Esophagus muscularis mucosa (tissue), 4 donors: ENCODE measurements at regions not wholly inside any gene's neighbourhood (a gene's known extent, or its start where the extent isn't known, plus 50 kb on each side); places are given as distances from the start of the nearest gene placed in this dataset.
"Not testable (repeated sequence)": the region's sequence is repeated elsewhere in the genome, so short reads cannot be mapped to it uniquely, and the experiment has no call there.

Experiments
- DNase-seq: peaks from one replicate; pipeline ENCODE4 v3.0.0-alpha.2; 2017; ENCODE audit errors: extremely low spot score
- H3K27ac ChIP-seq, 4 donors: fragments of 200-600 bp; sonication (generic); replicated peaks in 1 of 4; 1 replicate in 3 of 4; 2 replicates in 1 of 4; pipeline ENCODE4 v1.5.1; 2016 to 2019; ENCODE audit warnings: mild to moderate bottlenecking in 1 of 4
- H3K27me3 ChIP-seq, 4 donors: fragments of 200-600 bp; sonication (generic); one replicate each; pipeline versions ENCODE4 v1.5.1 to v1.6.0; 2016 to 2019
- H3K36me3 ChIP-seq, 4 donors: fragments of 200-600 bp; sonication (generic); one replicate each; pipeline ENCODE4 v1.5.1; 2016 to 2019
- H3K4me1 ChIP-seq, 4 donors: fragments of 200-600 bp; sonication (generic); one replicate each; pipeline ENCODE4 v1.5.1; 2016 to 2019
- H3K4me3 ChIP-seq, 4 donors: fragments of 200-600 bp; sonication (generic); 1 replicate in 2 of 4; 2 replicates in 2 of 4; pipeline ENCODE4 v1.5.1; 2016 to 2019; ENCODE audit warnings: mild to moderate bottlenecking in 4 of 4, moderate library complexity in 1 of 4
- H3K9me3 ChIP-seq, 4 donors: fragments of 200-600 bp; sonication (generic); 1 replicate in 3 of 4; 2 replicates in 1 of 4; pipeline ENCODE4 v1.5.1; 2016 to 2019
- EP300 ChIP-seq: sonication (generic); formaldehyde crosslinking; IDR thresholded peaks from one replicate; pipeline ENCODE4 v1.6.1; 2017; ENCODE audit warnings: antibody characterized with exemption
- POLR2A ChIP-seq: fragments of 450-650 bp; IDR thresholded peaks from one replicate; pipeline ENCODE4 v1.6.1; 2017; ENCODE audit warnings: antibody characterized with exemption, moderate library complexity, mild to moderate bottlenecking, low read depth
- POLR2AphosphoS5 ChIP-seq, 2 donors: sonication (generic); formaldehyde crosslinking; IDR thresholded peaks; one replicate each; pipeline ENCODE4 v1.6.1; 2017; ENCODE audit warnings: antibody characterized with exemption in 2 of 2
- WGBS: methylation state at CpG from one replicate; pipeline ENCODE4 v1.1.5; 2018; 5-methylcytosine and 5-hydroxymethylcytosine counted together
- intact Hi-C: fragments of 100-400 bp; cut with DNase I; formaldehyde crosslinking; loops from one replicate; pipeline ENCODE4 v1.15.1; 2023
- TF ChIP-seq, protein P1 (sequence below), 3 experiments: fragments of 200-600 bp in 2 of 3; fragments of 450-650 bp in 1 of 3; sonication (generic) in 2 of 3; IDR thresholded peaks; one replicate each; pipeline ENCODE4 v1.5.1; 2017 to 2019; ENCODE audit warnings: antibody characterized with exemption in 3 of 3, mild to moderate bottlenecking in 2 of 3, moderate library complexity in 1 of 3

DNA sequence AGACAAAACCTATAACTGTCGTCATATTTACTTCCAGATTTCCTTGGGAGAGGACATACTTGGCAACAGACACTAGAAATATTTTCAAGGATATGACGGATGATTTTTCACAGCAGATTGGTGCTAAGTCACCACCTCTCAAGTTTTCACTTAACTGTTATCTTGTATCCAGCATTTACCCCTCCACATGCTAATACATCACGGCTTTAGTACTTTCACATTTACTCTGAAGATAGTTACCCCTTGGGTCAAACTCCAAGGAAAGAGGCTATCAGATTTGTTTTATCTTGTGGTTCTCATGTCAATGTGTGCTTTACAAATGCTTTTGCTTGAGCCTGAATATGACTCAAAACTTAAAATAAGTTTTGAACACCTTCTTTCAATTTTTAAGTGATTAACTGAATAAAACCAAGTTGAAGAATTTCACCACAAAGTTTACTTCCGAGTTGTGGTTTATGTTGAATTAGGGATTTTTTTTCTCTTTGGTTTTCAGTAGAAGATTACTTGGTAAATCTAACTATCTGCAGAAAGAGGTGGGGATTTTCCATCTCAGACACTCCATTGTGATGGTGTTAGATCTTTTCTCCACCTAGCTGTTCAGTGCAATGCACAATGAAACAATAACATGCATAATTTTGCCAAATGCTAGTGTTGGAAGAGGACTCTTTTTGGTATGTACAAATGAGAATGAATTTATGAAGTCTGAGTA lies 75.4 kb upstream of the FAT1 start:
- Histone ChIP-seq H3K4me3 (no peak overlapping the region), H3K27ac (no peak overlapping the region), H3K9me3 (no peaks in the 10 kb centered on the region), H3K4me1 (no peaks in the 10 kb centered on the region), H3K27me3 (no peaks in the 10 kb centered on the region), H3K36me3 (no peaks in the 10 kb centered on the region)
- 80% methylated on average over 4 of the region's 4 CpGs for WGBS
- TF ChIP-seq, protein P1, sequence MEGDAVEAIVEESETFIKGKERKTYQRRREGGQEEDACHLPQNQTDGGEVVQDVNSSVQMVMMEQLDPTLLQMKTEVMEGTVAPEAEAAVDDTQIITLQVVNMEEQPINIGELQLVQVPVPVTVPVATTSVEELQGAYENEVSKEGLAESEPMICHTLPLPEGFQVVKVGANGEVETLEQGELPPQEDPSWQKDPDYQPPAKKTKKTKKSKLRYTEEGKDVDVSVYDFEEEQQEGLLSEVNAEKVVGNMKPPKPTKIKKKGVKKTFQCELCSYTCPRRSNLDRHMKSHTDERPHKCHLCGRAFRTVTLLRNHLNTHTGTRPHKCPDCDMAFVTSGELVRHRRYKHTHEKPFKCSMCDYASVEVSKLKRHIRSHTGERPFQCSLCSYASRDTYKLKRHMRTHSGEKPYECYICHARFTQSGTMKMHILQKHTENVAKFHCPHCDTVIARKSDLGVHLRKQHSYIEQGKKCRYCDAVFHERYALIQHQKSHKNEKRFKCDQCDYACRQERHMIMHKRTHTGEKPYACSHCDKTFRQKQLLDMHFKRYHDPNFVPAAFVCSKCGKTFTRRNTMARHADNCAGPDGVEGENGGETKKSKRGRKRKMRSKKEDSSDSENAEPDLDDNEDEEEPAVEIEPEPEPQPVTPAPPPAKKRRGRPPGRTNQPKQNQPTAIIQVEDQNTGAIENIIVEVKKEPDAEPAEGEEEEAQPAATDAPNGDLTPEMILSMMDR (IDR thresholded peaks at IDR 0.05): no peak
- TF ChIP-seq EP300 (no peak), POLR2A (no peak), POLR2AphosphoS5 (IDR thresholded peaks at IDR 0.05) (no peak)
- intact Hi-C loops: no loop called here
- DNase-seq: no peak

DNA sequence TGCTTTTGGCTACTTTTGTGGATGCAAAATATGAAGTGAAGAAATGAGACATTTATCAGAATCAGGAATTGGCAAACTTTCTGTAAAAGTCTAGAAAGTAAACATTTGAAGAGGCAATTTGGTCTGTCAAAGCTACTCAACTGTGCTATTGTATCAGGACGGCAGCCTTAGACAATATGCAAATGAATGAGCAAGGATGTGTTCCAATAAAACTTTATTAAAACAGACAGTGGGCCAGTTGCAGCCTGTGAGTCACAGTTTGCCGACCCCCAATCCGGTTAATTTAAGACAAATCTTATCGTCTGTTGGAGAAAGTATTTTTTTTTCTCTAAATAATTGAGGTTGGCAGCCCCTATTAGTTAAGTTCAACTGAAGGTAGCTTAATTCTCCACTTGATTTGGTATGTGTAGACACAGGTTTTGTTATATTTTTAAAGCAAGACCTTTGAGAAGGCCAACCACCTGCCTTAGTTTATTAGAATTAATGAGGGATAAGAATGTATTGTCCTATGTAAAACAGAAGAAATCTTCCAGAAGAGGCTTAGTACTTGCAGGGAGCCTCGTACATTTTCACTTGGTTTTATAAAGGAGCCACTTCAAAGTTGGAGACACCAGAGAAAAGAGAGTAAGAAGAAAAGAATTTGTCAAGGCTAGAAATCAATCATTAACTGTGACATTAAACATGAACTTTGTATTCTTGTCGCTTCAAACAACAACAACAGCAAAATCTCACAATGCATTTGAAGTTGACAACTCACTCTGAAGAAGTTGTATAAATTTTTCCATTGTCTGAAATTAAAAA lies 81.6 kb upstream of the FAT1 start:
- no peak for TF ChIP-seq POLR2AphosphoS5 (IDR thresholded peaks at IDR 0.05)
- no peak for TF ChIP-seq POLR2A
- TF ChIP-seq, protein P1 (IDR thresholded peaks at IDR 0.05): no peak
- no peak for TF ChIP-seq EP300
- Histone ChIP-seq H3K4me1 (no peaks in the 10 kb centered on the region), H3K9me3 (no peaks in the 10 kb centered on the region), H3K36me3 (no peaks in the 10 kb centered on the region), H3K27me3 (no peaks in the 10 kb centered on the region), H3K27ac (no peak overlapping the region), H3K4me3 (no peak overlapping the region)
- no peak for DNase-seq
- 91% methylated on average over 6 of the region's 6 CpGs for WGBS
- intact Hi-C loops: no loop called here

DNA sequence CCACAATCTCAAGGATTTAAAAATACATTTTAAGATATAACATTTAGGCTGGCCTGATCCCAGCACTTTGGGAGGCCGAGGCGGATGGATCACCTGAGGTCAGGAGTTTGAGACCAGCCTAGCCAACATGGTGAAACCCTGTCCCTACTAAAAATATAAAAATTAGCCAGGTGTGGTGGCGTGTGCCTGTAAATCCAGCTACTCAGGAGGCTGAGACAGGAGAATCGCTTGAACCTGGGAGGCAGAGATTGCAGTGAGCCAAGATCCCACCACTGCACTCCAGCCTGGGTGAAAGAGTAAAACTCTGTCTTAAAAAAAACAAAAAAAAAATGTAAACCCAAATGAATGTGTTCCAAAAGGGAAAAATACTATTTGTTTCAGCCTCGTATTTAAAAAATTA lies 82.3 kb upstream of the FAT1 start:
- H3K4me1 ChIP-seq, DNase-seq, intact Hi-C loops, H3K27ac ChIP-seq, H3K36me3 ChIP-seq, H3K9me3 ChIP-seq, H3K4me3 ChIP-seq, H3K27me3 ChIP-seq: not testable (repeated sequence)
- 84% methylated on average over 5 of the region's 5 CpGs for WGBS

DNA sequence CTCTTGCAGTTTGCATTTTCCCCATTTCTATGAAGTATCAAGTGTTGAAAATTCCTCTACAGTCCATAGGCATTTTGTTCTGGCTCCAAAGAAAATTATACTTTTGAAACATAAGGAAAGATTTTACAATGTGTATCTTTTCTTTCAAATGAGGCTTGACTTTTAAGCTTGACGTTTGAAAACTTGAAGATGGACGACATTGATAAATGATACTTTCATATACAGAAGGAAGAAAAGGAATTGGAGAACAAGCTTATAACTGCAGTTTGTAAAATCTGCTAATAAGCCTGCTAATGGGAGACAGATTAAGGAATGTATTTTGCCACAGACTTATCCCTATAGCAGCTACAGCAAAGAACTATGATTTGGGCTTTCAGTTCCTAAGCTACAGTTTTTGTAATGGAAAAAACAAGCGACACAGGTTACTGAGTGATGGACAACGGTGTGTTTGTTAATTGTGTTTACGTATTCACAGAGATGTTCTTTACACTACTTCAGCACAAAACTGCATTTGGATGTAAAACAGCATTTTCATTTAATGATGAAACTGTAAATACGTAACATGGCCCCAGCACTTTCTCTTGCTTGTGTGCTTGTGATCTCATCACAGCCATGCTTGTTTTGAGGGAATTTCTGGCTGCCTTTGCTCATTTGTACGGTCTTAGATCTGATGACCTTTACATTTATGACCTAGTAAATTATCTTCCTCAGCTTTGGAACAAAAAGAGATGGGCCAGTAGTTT lies 83.2 kb upstream of the FAT1 start:
- no peaks in the 10 kb centered on the region for H3K36me3 ChIP-seq
- H3K27me3 ChIP-seq: no peaks in the 10 kb centered on the region
- H3K4me3 ChIP-seq: no peak overlapping the region
- intact Hi-C loops: no loop called here
- TF ChIP-seq POLR2A (no peak), EP300 (no peak), POLR2AphosphoS5 (IDR thresholded peaks at IDR 0.05) (no peak)
- TF ChIP-seq, protein P1 (IDR thresholded peaks at IDR 0.05): no peak
- no peak for DNase-seq
- no peaks in the 10 kb centered on the region for H3K4me1 ChIP-seq
- WGBS: 65% methylated on average over 7 of the region's 7 CpGs
- H3K27ac ChIP-seq: no peak overlapping the region
- no peaks in the 10 kb centered on the region for H3K9me3 ChIP-seq
